CD4-positive, alpha-beta T cell (primary cell): ENCODE measurements at regions not wholly inside any gene's neighbourhood (a gene's known extent, or its start where the extent isn't known, plus 50 kb on each side); places are given as distances from the start of the nearest gene placed in this dataset.

ENCODE experiments used
- ATAC-seq: fragments of 200-7000 bp; cut with Tn5 transposase; one replicate; pipeline ENCODE4 v1.10.0; 2022; ENCODE audit warnings: mild to moderate bottlenecking; ENCODE audit not compliant: poor library complexity
- CTCF ChIA-PET: fragments of 350-600 bp; sonication (Branson Sonifier 250); formaldehyde crosslinking; loops from one replicate; lab custom pipeline; 2021; ENCODE audit warnings: antibody characterized with exemption, inconsistent platforms; lab: Charles Lee
- POLR2A ChIA-PET: fragments of 350-600 bp; sonication (Branson Sonifier 250); formaldehyde crosslinking; loops from one replicate; lab custom pipeline; 2021; ENCODE audit warnings: antibody characterized with exemption, inconsistent platforms; lab: Charles Lee
- DNase-seq, 14 experiments: peaks; one replicate each; pipeline ENCODE4 v3.0.0-alpha.2; 2013 to 2020; ENCODE audit warnings: mixed read lengths in 2 of 14
- H3K27ac ChIP-seq, 2 donors: one replicate each; pipeline versions ENCODE4 v1.5.1 to v1.7.0; 2013; ENCODE audit warnings: low read length in 2 of 2, low read depth in 1 of 2, mild to moderate bottlenecking in 1 of 2
- H3K27me3 ChIP-seq, 2 experiments: 1 replicate in 1 of 2; 2 replicates in 1 of 2; pipeline versions ENCODE4 v1.6.1 to v1.7.0; 2013; ENCODE audit warnings: low read length in 2 of 2, control low read depth in 1 of 2, mild to moderate bottlenecking in 1 of 2, moderate library complexity in 1 of 2; ENCODE audit not compliant: insufficient read depth in 2 of 2, control insufficient read depth in 1 of 2
- H3K36me3 ChIP-seq: one replicate; pipeline ENCODE4 v1.6.1; 2013; ENCODE audit warnings: low read length, control low read depth; ENCODE audit not compliant: insufficient read depth
- H3K4me1 ChIP-seq: one replicate; pipeline ENCODE4 v1.6.1; 2013; ENCODE audit warnings: low read length, control low read depth; ENCODE audit not compliant: insufficient read depth
- H3K4me3 ChIP-seq: one replicate; pipeline ENCODE4 v1.5.1; 2013; ENCODE audit warnings: mild to moderate bottlenecking, low read length, moderate library complexity
- H3K9me3 ChIP-seq, 2 experiments: 1 replicate in 1 of 2; 2 replicates in 1 of 2; pipeline versions ENCODE4 v1.6.1 to v1.7.0; 2013; ENCODE audit warnings: low read length in 2 of 2, mild to moderate bottlenecking in 2 of 2, control low read depth in 1 of 2, moderate library complexity in 1 of 2; ENCODE audit not compliant: control insufficient read depth in 1 of 2, insufficient read depth in 1 of 2
- H3K27ac Mint-ChIP-seq: one replicate; pipeline ENCODE4 v1.8.0; 2020; ENCODE audit warnings: mixed read lengths
- H3K27me3 Mint-ChIP-seq: one replicate; pipeline ENCODE4 v1.8.0; 2021; ENCODE audit warnings: mixed read lengths
- H3K36me3 Mint-ChIP-seq: one replicate; pipeline ENCODE4 v1.8.0; 2021; ENCODE audit warnings: low read depth, mixed read lengths
- H3K4me1 Mint-ChIP-seq: one replicate; pipeline ENCODE4 v1.8.0; 2021; ENCODE audit warnings: low read depth, mixed read lengths
- H3K4me3 Mint-ChIP-seq: one replicate; pipeline ENCODE4 v1.8.0; 2020; ENCODE audit warnings: mild to moderate bottlenecking, mixed read lengths
- H3K9me3 Mint-ChIP-seq: one replicate; pipeline ENCODE4 v1.8.0; 2020; ENCODE audit warnings: mixed read lengths
- CTCF ChIP-seq: fragments of 200-600 bp; IDR thresholded peaks from one replicate; pipeline ENCODE4 v1.8.0; 2022; ENCODE audit warnings: antibody characterized with exemption, mild to moderate bottlenecking
- intact Hi-C, 2 experiments: fragments of 100-400 bp; cut with DNase I in 1 of 2; cut with micrococcal nuclease in 1 of 2; formaldehyde crosslinking; loops; one replicate each; pipeline versions ENCODE4 v1.15.1 to v1.9.0; 2023 to 2025; cut with DNase I, micrococcal nuclease

DNA sequence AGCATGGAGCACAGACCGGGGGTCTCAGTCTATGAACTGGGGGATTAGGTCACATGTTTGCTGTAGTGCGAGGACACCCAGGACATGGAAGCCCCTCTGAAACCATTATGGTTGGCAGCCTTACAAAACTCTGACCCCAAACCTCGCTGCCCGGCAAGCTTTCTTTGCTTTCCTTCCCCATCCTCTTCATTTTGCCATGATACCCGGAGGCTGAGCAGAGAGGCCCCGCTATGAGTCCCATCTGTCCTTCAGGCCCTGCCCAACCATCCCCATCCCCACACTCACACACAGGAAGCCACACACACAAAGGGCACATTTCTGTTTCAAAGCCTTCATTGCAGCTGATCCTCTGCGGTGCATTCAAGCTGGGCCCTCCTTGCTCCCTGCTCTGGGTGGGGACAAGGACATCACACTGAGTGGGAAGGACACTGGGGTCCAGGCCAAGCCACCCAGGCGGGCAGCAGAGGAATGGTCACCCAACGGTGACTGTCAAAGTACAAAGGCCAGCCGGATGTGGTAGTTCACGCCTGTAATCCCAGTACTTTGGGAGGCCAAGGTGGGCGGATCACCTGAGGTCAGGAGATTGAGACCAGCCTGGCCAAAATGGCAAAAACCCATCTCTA, 176.5 kb downstream of the CTTN start:
- no peak for TF ChIP-seq CTCF
- POLR2A ChIA-PET: no interaction called here

DNA sequence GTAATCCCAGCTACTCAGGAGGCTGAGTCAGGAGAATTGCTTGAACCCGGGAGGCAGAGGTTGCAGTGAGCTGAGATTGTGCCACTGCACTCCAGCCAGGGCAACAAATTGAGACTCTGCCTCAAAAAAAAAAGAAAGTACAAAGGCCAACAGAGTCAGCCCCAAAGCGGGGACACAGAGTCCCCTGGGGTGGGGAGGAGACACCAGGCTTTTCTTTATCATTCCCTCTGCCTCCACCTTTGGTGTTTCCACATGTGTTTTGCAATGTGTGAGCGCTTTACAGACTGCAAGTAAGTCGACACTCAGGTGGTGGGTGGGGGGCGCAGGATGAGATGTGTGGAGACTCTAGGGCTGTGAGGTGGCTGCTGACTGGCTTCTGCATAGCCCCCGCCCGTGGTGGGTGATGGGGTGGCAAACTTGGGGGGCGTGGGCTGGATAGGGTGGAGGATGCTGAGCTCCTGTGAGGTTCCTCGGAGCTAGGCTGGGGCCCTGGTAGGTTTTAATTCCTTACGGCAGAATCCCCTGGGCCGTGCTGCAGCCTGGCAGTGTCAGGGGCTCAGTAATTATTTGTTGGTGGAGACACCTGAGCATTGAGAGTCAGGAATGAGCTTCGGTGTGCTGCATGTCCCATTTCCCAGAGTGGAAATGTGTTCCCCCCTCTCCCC, 177.2 kb downstream of the CTTN start:
- Histone ChIP-seq H3K27ac (no peak overlapping the region), H3K36me3 (no peaks in the 10 kb centered on the region), H3K27me3 (no peaks in the 10 kb centered on the region), H3K4me1 (no peaks in the 10 kb centered on the region), H3K9me3 (peaks cover 0 to 4% of the 10 kb centered on the region in 2 experiments), H3K4me3 (no peak overlapping the region)
- Mint-ChIP-seq H3K27ac (no peak overlapping the region), H3K4me1 (no peaks in the 10 kb centered on the region), H3K9me3 (no peaks in the 10 kb centered on the region), H3K36me3 (no peaks in the 10 kb centered on the region), H3K27me3 (peaks cover 15% of the 10 kb centered on the region), H3K4me3 (no peak overlapping the region)
- ATAC-seq (no peak), DNase-seq (peak in 1 of 14 experiments; percentile 0)
- CTCF ChIA-PET: no interaction called here
- POLR2A ChIA-PET: no interaction called here
- TF ChIP-seq CTCF: no peak
- intact Hi-C loops: no loop called here

More for the DNA sequence above, 176.5 kb downstream of the CTTN start:
- Histone ChIP-seq H3K27me3 (peaks cover under 1 to 4% of the 10 kb centered on the region in 2 experiments), H3K27ac (no peak overlapping the region), H3K4me1 (no peaks in the 10 kb centered on the region), H3K4me3 (no peak overlapping the region), H3K36me3 (no peaks in the 10 kb centered on the region), H3K9me3 (no peaks in the 10 kb centered on the region)
- no peaks in the 10 kb centered on the region for H3K4me1 Mint-ChIP-seq
- peaks cover 19% of the 10 kb centered on the region for H3K27me3 Mint-ChIP-seq
- no peak overlapping the region for H3K4me3 Mint-ChIP-seq
- CTCF ChIA-PET: no interaction called here
- no peaks in the 10 kb centered on the region for H3K9me3 Mint-ChIP-seq
- H3K36me3 Mint-ChIP-seq: no peaks in the 10 kb centered on the region
- DNase-seq: no peak
- no peak overlapping the region for H3K27ac Mint-ChIP-seq
- intact Hi-C loops: no loop called here
- no peak for ATAC-seq

- ATAC-seq: no peak
Measured at GRCh38 chr11:70577258-70577603, 178.9 kb downstream of the CTTN start.

More at GRCh38 chr11:70577258-70577603, 178.9 kb downstream of the CTTN start:
- intact Hi-C loops: no loop called here
- ChIA-PET CTCF (no interaction called here), POLR2A (no interaction called here)
- Mint-ChIP-seq H3K4me1 (no peaks in the 10 kb centered on the region), H3K36me3 (no peaks in the 10 kb centered on the region), H3K9me3 (no peaks in the 10 kb centered on the region), H3K4me3 (no peak overlapping the region), H3K27ac (no peak overlapping the region), H3K27me3 (peaks cover 5% of the 10 kb centered on the region)
- Histone ChIP-seq H3K27ac (no peak overlapping the region), H3K4me3 (no peak overlapping the region), H3K27me3 (no peaks in the 10 kb centered on the region), H3K9me3 (peaks cover 0 to 8% of the 10 kb centered on the region in 2 experiments), H3K36me3 (no peaks in the 10 kb centered on the region), H3K4me1 (no peaks in the 10 kb centered on the region)
- peak in 1 of 14 experiments; percentile 8 for DNase-seq
- TF ChIP-seq CTCF: no peak
